Liver (tissue), 7 donors: ENCODE measurements at regions not wholly inside any gene's neighbourhood (a gene's known extent, or its start where the extent isn't known, plus 50 kb on each side); places are given as distances from the start of the nearest gene placed in this dataset.

Source experiments
- DNase-seq: peaks from one replicate; pipeline ENCODE4 v3.0.0-alpha.2; 2017; ENCODE audit warnings: low spot score
- H3K27ac ChIP-seq, 2 donors: one replicate each; pipeline ENCODE4 v1.7.0; 2013; ENCODE audit warnings: inconsistent platforms in 2 of 2, low read length in 2 of 2, control low read depth in 1 of 2, low read depth in 1 of 2, mild to moderate bottlenecking in 1 of 2
- H3K27me3 ChIP-seq, 4 donors: one replicate each; pipeline versions ENCODE4 v1.6.1 to v1.7.0; 2013; ENCODE audit warnings: low read length in 3 of 4, inconsistent platforms in 1 of 4, mild to moderate bottlenecking in 1 of 4, moderate library complexity in 1 of 4; ENCODE audit not compliant: control insufficient read depth in 4 of 4, insufficient read depth in 4 of 4
- H3K36me3 ChIP-seq, 4 donors: one replicate each; pipeline versions ENCODE4 v1.6.1 to v1.7.0; 2013; ENCODE audit warnings: low read length in 3 of 4, mild to moderate bottlenecking in 3 of 4, low read depth in 1 of 4, moderate library complexity in 1 of 4; ENCODE audit not compliant: control insufficient read depth in 4 of 4, insufficient read depth in 3 of 4
- H3K4me1 ChIP-seq, 4 donors: one replicate each; pipeline versions ENCODE4 v1.6.1 to v1.7.0; 2013; ENCODE audit warnings: low read length in 3 of 4, mild to moderate bottlenecking in 3 of 4, moderate library complexity in 1 of 4; ENCODE audit not compliant: control insufficient read depth in 4 of 4, insufficient read depth in 4 of 4
- H3K4me3 ChIP-seq, 3 donors: one replicate each; pipeline versions ENCODE4 v1.6.1 to v1.7.0; 2013; ENCODE audit warnings: low read length in 3 of 3, control low read depth in 1 of 3, low read depth in 1 of 3, mild to moderate bottlenecking in 1 of 3
- H3K9ac ChIP-seq, 2 donors: one replicate each; pipeline ENCODE4 v1.7.0; 2013; ENCODE audit warnings: low read length in 2 of 2, mild to moderate bottlenecking in 2 of 2, moderate library complexity in 2 of 2, control low read depth in 1 of 2, low read depth in 1 of 2
- H3K9me3 ChIP-seq, 4 donors: one replicate each; pipeline versions ENCODE4 v1.6.1 to v1.7.0; 2013; ENCODE audit warnings: low read length in 3 of 4; ENCODE audit not compliant: control insufficient read depth in 4 of 4
- ATF3 ChIP-seq: IDR thresholded peaks from 2 replicates; pipeline ENCODE4 v1.6.1; 2016; ENCODE audit warnings: antibody characterized with exemption
- EGR1 ChIP-seq, 2 donors: IDR thresholded peaks; 2 replicates each; pipeline ENCODE4 v1.6.1; 2016 to 2018; ENCODE audit warnings: antibody characterized with exemption in 2 of 2, low read depth in 2 of 2
- FOXA1 ChIP-seq: IDR thresholded peaks from 2 replicates; pipeline ENCODE4 v1.6.1; 2016; ENCODE audit warnings: antibody characterized with exemption
- FOXA2 ChIP-seq: IDR thresholded peaks from 2 replicates; pipeline ENCODE4 v1.6.1; 2016; ENCODE audit warnings: antibody characterized with exemption
- GABPA ChIP-seq, 2 donors: IDR thresholded peaks in 1 of 2; conservative IDR thresholded peaks in 1 of 2; 2 replicates each; pipeline ENCODE4 v1.6.1; 2016; ENCODE audit warnings: antibody characterized with exemption in 2 of 2, mild to moderate bottlenecking in 1 of 2, moderate library complexity in 1 of 2
- HNF4A ChIP-seq, 2 donors: conservative IDR thresholded peaks; 2 replicates each; pipeline ENCODE4 v1.6.1; 2016; ENCODE audit warnings: antibody characterized with exemption in 2 of 2, mild to moderate bottlenecking in 2 of 2
- JUND ChIP-seq, 2 donors: IDR thresholded peaks; 2 replicates each; pipeline ENCODE4 v1.6.1; 2016; ENCODE audit warnings: antibody characterized with exemption in 2 of 2
- MAX ChIP-seq: IDR thresholded peaks from 2 replicates; pipeline ENCODE4 v1.6.1; 2016; ENCODE audit warnings: antibody characterized with exemption
- NR2F2 ChIP-seq: IDR thresholded peaks from 2 replicates; pipeline ENCODE4 v1.6.1; 2016; ENCODE audit warnings: antibody characterized with exemption
- REST ChIP-seq: IDR thresholded peaks from 2 replicates; pipeline ENCODE4 v1.6.1; 2016; ENCODE audit warnings: antibody characterized with exemption, mild to moderate bottlenecking
- RXRA ChIP-seq, 2 donors: IDR thresholded peaks; 2 replicates each; pipeline ENCODE4 v1.6.1; 2017 to 2018; ENCODE audit warnings: antibody characterized with exemption in 2 of 2, mild to moderate bottlenecking in 1 of 2
- TAF1 ChIP-seq: conservative IDR thresholded peaks from 2 replicates; pipeline ENCODE4 v1.6.1; 2016; ENCODE audit warnings: antibody characterized with exemption, mild to moderate bottlenecking
- WGBS: extraction: QIAGEN DNeasy Blood & Tissue Kit; methylation state at CpG from one replicate; pipeline ENCODE4 v1.1.7; 2013; 5-methylcytosine and 5-hydroxymethylcytosine counted together
- TF ChIP-seq, protein P1 (sequence below): IDR thresholded peaks from 2 replicates; pipeline ENCODE4 v1.6.1; 2016; ENCODE audit warnings: antibody characterized with exemption
- donor health status: healthy.
- donor health status: healthy.
- donor health status: healthy.
- donor health status: healthy.

DNA sequence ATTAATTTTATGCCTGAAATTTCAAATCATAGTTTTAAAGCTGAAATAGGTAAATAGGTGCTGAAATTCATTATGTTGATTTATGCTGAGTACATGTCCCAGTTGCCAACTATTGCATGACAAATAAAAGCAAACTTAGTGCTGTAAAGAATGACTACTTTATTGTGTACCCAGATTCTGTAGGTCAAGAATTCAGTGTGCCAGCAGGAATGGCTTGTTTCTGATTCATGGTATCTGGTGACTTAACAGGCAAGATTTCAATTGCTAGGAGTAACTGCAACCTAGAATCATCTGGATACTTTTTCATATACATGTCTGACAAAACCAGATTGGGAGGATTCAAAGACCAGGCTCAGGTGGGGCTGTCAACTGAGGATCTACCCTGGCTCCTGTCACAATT, 678.4 kb upstream of the ADAMTS5 start:
- H3K27me3 ChIP-seq: peaks cover 0 to 5% (median 0%) of the 10 kb centered on the region in 4 donors
- H3K4me1 ChIP-seq: no peaks in the 10 kb centered on the region
- no peak overlapping the region for H3K9ac ChIP-seq
- no peaks in the 10 kb centered on the region for H3K9me3 ChIP-seq
- no peaks in the 10 kb centered on the region for H3K36me3 ChIP-seq
- no peak for DNase-seq
- H3K27ac ChIP-seq: no peak overlapping the region
- no peak for TF ChIP-seq RXRA (IDR thresholded peaks at IDR 0.05)
- TF ChIP-seq REST: no peak
- TF ChIP-seq, protein P1, sequence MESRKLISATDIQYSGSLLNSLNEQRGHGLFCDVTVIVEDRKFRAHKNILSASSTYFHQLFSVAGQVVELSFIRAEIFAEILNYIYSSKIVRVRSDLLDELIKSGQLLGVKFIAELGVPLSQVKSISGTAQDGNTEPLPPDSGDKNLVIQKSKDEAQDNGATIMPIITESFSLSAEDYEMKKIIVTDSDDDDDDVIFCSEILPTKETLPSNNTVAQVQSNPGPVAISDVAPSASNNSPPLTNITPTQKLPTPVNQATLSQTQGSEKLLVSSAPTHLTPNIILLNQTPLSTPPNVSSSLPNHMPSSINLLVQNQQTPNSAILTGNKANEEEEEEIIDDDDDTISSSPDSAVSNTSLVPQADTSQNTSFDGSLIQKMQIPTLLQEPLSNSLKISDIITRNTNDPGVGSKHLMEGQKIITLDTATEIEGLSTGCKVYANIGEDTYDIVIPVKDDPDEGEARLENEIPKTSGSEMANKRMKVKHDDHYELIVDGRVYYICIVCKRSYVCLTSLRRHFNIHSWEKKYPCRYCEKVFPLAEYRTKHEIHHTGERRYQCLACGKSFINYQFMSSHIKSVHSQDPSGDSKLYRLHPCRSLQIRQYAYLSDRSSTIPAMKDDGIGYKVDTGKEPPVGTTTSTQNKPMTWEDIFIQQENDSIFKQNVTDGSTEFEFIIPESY: no peak
- TF ChIP-seq JUND (IDR thresholded peaks at IDR 0.05): no peak
- TF ChIP-seq TAF1: no peak
- TF ChIP-seq NR2F2: no peak
- no peak for TF ChIP-seq EGR1 (IDR thresholded peaks at IDR 0.05; ENCODE audit: low read depth in 2 of 2)
- no peak for TF ChIP-seq FOXA1
- TF ChIP-seq ATF3: no peak
- TF ChIP-seq GABPA (IDR thresholded peaks at IDR 0.05 in 1 of 2, conservative IDR thresholded peaks at IDR 0.05 in 1 of 2): no peak
- no peak for TF ChIP-seq HNF4A (conservative IDR thresholded peaks at IDR 0.05)
- no peak for TF ChIP-seq FOXA2
- no peak overlapping the region for H3K4me3 ChIP-seq

DNA sequence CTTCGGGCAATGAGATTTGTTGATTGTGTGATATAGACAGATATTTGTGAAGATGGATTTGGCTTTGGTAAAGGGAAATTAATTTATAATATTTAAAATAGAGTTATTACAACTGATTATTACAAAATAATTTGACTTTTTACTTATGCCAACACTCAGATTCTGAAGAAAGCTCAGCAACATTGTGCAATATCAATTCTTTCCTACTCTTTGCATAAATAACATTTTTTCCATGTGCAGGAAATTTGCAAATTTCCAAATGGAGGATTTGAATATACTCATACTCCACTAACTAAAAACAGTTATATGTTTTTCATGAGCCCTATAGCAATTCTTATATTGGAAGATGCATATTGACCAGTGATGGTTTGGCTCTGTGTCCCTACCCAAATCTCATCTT, 676.4 kb upstream of the ADAMTS5 start:
- 94% methylated on average over 1 of the region's 1 CpG for WGBS
- H3K4me1 ChIP-seq: no peaks in the 10 kb centered on the region

DNA sequence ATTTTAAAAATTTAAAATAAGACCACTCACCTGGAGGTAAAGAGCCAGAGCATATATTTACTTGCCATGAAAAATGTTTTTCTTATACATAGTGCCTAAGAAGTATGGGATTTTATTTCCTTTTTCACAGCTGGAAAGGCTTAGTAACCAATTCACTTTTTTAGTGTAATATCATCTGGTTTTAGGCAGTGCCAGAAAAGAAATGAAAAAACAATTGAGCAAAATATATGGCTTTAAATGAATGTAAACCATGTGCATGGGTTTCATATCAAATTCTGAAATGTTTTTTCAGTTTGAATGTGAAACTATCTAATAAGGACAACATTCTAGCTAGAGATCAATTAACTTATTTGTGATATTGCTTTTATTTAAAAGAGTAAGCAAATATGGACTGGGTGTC, 672.4 kb upstream of the ADAMTS5 start:
- Histone ChIP-seq H3K9me3 (no peaks in the 10 kb centered on the region), H3K36me3 (no peaks in the 10 kb centered on the region), H3K9ac (no peak overlapping the region), H3K27me3 (peaks cover 0 to 5% (median 0%) of the 10 kb centered on the region in 4 donors), H3K27ac (no peak overlapping the region), H3K4me3 (no peak overlapping the region), H3K4me1 (no peaks in the 10 kb centered on the region)
- no peak for DNase-seq
- TF ChIP-seq JUND (IDR thresholded peaks at IDR 0.05): no peak
- TF ChIP-seq, protein P1: no peak
- TF ChIP-seq GABPA (IDR thresholded peaks at IDR 0.05 in 1 of 2, conservative IDR thresholded peaks at IDR 0.05 in 1 of 2): no peak

More for the DNA sequence above, 676.4 kb upstream of the ADAMTS5 start:
- H3K36me3 ChIP-seq: no peaks in the 10 kb centered on the region
- no peak overlapping the region for H3K27ac ChIP-seq
- H3K27me3 ChIP-seq: peaks cover 0 to 5% (median 0%) of the 10 kb centered on the region in 4 donors
- no peak overlapping the region for H3K9ac ChIP-seq
- TF ChIP-seq MAX: no peak
- no peak for DNase-seq
- H3K9me3 ChIP-seq: no peaks in the 10 kb centered on the region
- H3K4me3 ChIP-seq: no peak overlapping the region
